Psoas muscle (tissue), 7 donors: ENCODE measurements at regions not wholly inside any gene's neighbourhood (a gene's known extent, or its start where the extent isn't known, plus 50 kb on each side); places are given as distances from the start of the nearest gene placed in this dataset.

Source experiments
- ATAC-seq, 4 donors: fragments of 200-7000 bp; cut with Tn5 transposase; one replicate each; pipeline ENCODE4 v1.9.1; 2020; ENCODE audit warnings: moderate library complexity in 3 of 4, mild to moderate bottlenecking in 2 of 4
- DNase-seq, 2 donors: peaks; one replicate each; pipeline ENCODE4 v3.0.0-alpha.2; 2020
- H3K27ac ChIP-seq: fragments of 200-600 bp; one replicate; pipeline ENCODE4 v1.8.0; 2022
- H3K27me3 ChIP-seq, 3 donors: fragments of 200-600 bp in 1 of 3; one replicate each; pipeline versions ENCODE4 v1.6.1 to v1.8.0; 2013 to 2022; ENCODE audit warnings: low read length in 2 of 3, mild to moderate bottlenecking in 2 of 3, moderate library complexity in 1 of 3; ENCODE audit not compliant: insufficient read depth in 3 of 3
- H3K36me3 ChIP-seq, 2 donors: fragments of 200-600 bp in 1 of 2; one replicate each; pipeline versions ENCODE4 v1.6.1 to v1.8.0; 2013 to 2022; ENCODE audit warnings: low read depth in 1 of 2, mild to moderate bottlenecking in 1 of 2, moderate library complexity in 1 of 2; ENCODE audit not compliant: insufficient read depth in 1 of 2
- H3K4me1 ChIP-seq: fragments of 200-600 bp; one replicate; pipeline ENCODE4 v1.8.0; 2022
- H3K4me3 ChIP-seq: fragments of 200-600 bp; one replicate; pipeline ENCODE4 v1.8.0; 2022; ENCODE audit warnings: mild to moderate bottlenecking
- H3K9me3 ChIP-seq: fragments of 200-600 bp; one replicate; pipeline ENCODE4 v1.8.0; 2022
- CTCF ChIP-seq: fragments of 200-600 bp; IDR thresholded peaks from one replicate; pipeline ENCODE4 v1.8.0; 2022; ENCODE audit warnings: antibody characterized with exemption
- WGBS, 3 donors: extraction: QIAGEN DNeasy Blood & Tissue Kit; methylation state at CpG; one replicate each; pipeline versions ENCODE4 v1.1.6 to v1.1.7; 2013; 5-methylcytosine and 5-hydroxymethylcytosine counted together
- intact Hi-C, 2 donors: fragments of 100-400 bp; cut with DNase I; formaldehyde crosslinking; loops; one replicate each; pipeline versions ENCODE4 v1.11.0 to v1.14.2; 2022
- donor health status: healthy with polysubstance abuse.
- donor health status: DM: no; HTN: no; CAD: no; lungs with moderate emphysema.
- donor health status: Bipolar disorder and iron deficiency.
- donor health status: healthy.
- donor health status: DM: yes; HTN: yes; CAD: no.
- donor health status: DM: no; HTN: no; CAD: no.
- donor health status: DM: yes; HTN: yes; CAD: no.

- intact Hi-C loops, result no loop called here
- H3K9me3 ChIP-seq, result no peaks in the 10 kb centered on the region
- no peak overlapping the region for H3K27ac ChIP-seq
- TF ChIP-seq CTCF, result no peak
- WGBS, 3 donors, result 58 to 62% (median 60%) methylated on average over 4 of the region's 4 CpGs
- no peak for DNase-seq
- H3K4me3 ChIP-seq, result no peak overlapping the region
- H3K4me1 ChIP-seq, result no peaks in the 10 kb centered on the region
- no peak for ATAC-seq
- no peaks in the 10 kb centered on the region for H3K27me3 ChIP-seq
- no peaks in the 10 kb centered on the region for H3K36me3 ChIP-seq
Measured at GRCh38 chr17:63039342-63039741, 73.3 kb downstream of the TANC2 start.

GRCh38 chr17:63039899-63040602 lies 74.0 kb downstream of the TANC2 start:
- 69 to 74% (median 70%) methylated on average over 5 of the region's 5 CpGs for WGBS, 3 donors
- DNase-seq, result no peak
- Histone ChIP-seq H3K27me3 (no peaks in the 10 kb centered on the region), H3K4me1 (no peaks in the 10 kb centered on the region), H3K27ac (no peak overlapping the region), H3K9me3 (no peaks in the 10 kb centered on the region), H3K4me3 (no peak overlapping the region), H3K36me3 (no peaks in the 10 kb centered on the region)
- no peak for TF ChIP-seq CTCF
- intact Hi-C loops, result no loop called here
- ATAC-seq, result no peak

GRCh38 chr17:63040816-63041215 lies 74.8 kb downstream of the TANC2 start:
- no peak overlapping the region for H3K27ac ChIP-seq
- no peak for TF ChIP-seq CTCF
- DNase-seq (no peak), ATAC-seq (no peak)
- H3K4me1 ChIP-seq, result no peaks in the 10 kb centered on the region
- no peaks in the 10 kb centered on the region for H3K36me3 ChIP-seq
- H3K4me3 ChIP-seq, result no peak overlapping the region
- no peaks in the 10 kb centered on the region for H3K27me3 ChIP-seq
- intact Hi-C loops, result no loop called here
- H3K9me3 ChIP-seq, result no peaks in the 10 kb centered on the region

GRCh38 chr17:63041251-63041650 lies 75.2 kb downstream of the TANC2 start:
- Histone ChIP-seq H3K36me3 (no peaks in the 10 kb centered on the region), H3K9me3 (no peaks in the 10 kb centered on the region), H3K4me3 (no peak overlapping the region), H3K4me1 (no peaks in the 10 kb centered on the region), H3K27me3 (no peaks in the 10 kb centered on the region), H3K27ac (no peak overlapping the region)
- ATAC-seq (no peak), DNase-seq (no peak)
- 59 to 73% (median 64%) methylated on average over 4 of the region's 4 CpGs for WGBS, 3 donors
- no peak for TF ChIP-seq CTCF
- intact Hi-C loops, result no loop called here

GRCh38 chr17:63041722-63042121 lies 75.7 kb downstream of the TANC2 start:
- Histone ChIP-seq H3K4me1 (no peaks in the 10 kb centered on the region), H3K9me3 (no peaks in the 10 kb centered on the region), H3K27me3 (no peaks in the 10 kb centered on the region), H3K27ac (no peak overlapping the region), H3K4me3 (no peak overlapping the region), H3K36me3 (no peaks in the 10 kb centered on the region)
- ATAC-seq (no peak), DNase-seq (no peak)
- no peak for TF ChIP-seq CTCF
- intact Hi-C loops, result no loop called here
- WGBS, 3 donors, result 88 to 94% (median 93%) methylated on average over 2 of the region's 2 CpGs
